IMR-90 (cell line): ENCODE measurements at regions not wholly inside any gene's neighbourhood (a gene's known extent, or its start where the extent isn't known, plus 50 kb on each side); places are given as distances from the start of the nearest gene placed in this dataset.

Source experiments
- BHLHE40 ChIP-seq: fragments of 150-350 bp; IDR thresholded peaks from 2 replicates; pipeline ENCODE4 v1.6.1; 2016; ENCODE audit warnings: mild to moderate bottlenecking, low read depth, low read length
- CEBPB ChIP-seq: IDR thresholded peaks from 2 replicates; pipeline ENCODE4 v1.6.1; 2012; ENCODE audit warnings: low read depth, low read length, improper control_type of control experiment
- FOS ChIP-seq: fragments of 150-350 bp; IDR thresholded peaks from 2 replicates; pipeline ENCODE4 v1.6.1; 2016; ENCODE audit warnings: low read depth, low read length
- MXI1 ChIP-seq: IDR thresholded peaks from 2 replicates; pipeline ENCODE4 v1.6.1; 2012; ENCODE audit warnings: low read depth, mild to moderate bottlenecking, low read length, moderate library complexity, borderline replicate concordance
- NFE2L2 ChIP-seq: fragments of 150-350 bp; IDR thresholded peaks from 2 replicates; pipeline ENCODE4 v1.6.1; 2016; ENCODE audit warnings: low read depth, mild to moderate bottlenecking, low read length
- POLR2A ChIP-seq: IDR thresholded peaks from 2 replicates; pipeline ENCODE4 v1.6.1; 2012; ENCODE audit warnings: mild to moderate bottlenecking, low read depth, low read length
- RAD21 ChIP-seq: IDR thresholded peaks from 2 replicates; pipeline ENCODE4 v1.6.1; 2012; ENCODE audit warnings: low read length, improper control_type of control experiment
- RCOR1 ChIP-seq: IDR thresholded peaks from 2 replicates; pipeline ENCODE4 v1.6.1; 2012; ENCODE audit warnings: mild to moderate bottlenecking, low read length, improper control_type of control experiment; ENCODE audit not compliant: insufficient replicate concordance
- RFX5 ChIP-seq: IDR thresholded peaks from 2 replicates; pipeline ENCODE4 v1.8.0; 2012; ENCODE audit warnings: low read depth, mild to moderate bottlenecking, low read length, moderate library complexity
- SMC3 ChIP-seq: fragments of 150-350 bp; IDR thresholded peaks from 2 replicates; pipeline ENCODE4 v1.6.1; 2016; ENCODE audit warnings: low read depth, mild to moderate bottlenecking, antibody characterized with exemption, low read length, moderate library complexity
- TF ChIP-seq, protein P1 (sequence below): conservative IDR thresholded peaks from 2 replicates; pipeline ENCODE4 v1.5.1; 2012; ENCODE audit warnings: mild to moderate bottlenecking, low read depth, low read length, improper control_type of control experiment
- TF ChIP-seq, protein P2 (sequence below): fragments of 150-350 bp; IDR thresholded peaks from 2 replicates; pipeline ENCODE4 v1.6.1; 2017; ENCODE audit warnings: mild to moderate bottlenecking, antibody characterized with exemption, low read length, low read depth
- TF ChIP-seq, protein P3 (sequence below): fragments of 150-350 bp; IDR thresholded peaks from 2 replicates; pipeline ENCODE4 v1.6.1; 2016; ENCODE audit warnings: low read depth, mild to moderate bottlenecking, low read length, moderate library complexity, borderline replicate concordance

DNA sequence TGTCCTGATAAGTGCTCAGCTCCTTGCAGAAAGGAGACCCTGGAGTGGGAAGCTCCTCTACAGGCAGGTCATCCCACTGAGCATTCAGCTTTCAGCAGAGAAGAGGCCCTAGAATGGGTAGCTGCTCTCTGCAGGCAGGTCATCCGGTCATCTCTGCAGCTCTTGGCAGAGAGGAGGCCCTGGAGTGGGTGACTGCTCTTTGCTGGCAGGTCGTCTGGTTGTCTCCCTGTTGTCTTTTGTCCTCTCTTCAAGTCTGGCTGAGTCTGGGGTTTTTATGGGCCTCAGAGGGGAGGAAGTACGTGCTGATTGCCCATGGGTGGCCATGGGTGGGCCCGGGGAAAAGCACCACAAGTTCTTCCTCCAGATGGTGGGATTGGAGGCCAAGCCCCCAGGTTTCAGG, 250.3 kb upstream of the EDNRB start:
- TF ChIP-seq, protein P1, sequence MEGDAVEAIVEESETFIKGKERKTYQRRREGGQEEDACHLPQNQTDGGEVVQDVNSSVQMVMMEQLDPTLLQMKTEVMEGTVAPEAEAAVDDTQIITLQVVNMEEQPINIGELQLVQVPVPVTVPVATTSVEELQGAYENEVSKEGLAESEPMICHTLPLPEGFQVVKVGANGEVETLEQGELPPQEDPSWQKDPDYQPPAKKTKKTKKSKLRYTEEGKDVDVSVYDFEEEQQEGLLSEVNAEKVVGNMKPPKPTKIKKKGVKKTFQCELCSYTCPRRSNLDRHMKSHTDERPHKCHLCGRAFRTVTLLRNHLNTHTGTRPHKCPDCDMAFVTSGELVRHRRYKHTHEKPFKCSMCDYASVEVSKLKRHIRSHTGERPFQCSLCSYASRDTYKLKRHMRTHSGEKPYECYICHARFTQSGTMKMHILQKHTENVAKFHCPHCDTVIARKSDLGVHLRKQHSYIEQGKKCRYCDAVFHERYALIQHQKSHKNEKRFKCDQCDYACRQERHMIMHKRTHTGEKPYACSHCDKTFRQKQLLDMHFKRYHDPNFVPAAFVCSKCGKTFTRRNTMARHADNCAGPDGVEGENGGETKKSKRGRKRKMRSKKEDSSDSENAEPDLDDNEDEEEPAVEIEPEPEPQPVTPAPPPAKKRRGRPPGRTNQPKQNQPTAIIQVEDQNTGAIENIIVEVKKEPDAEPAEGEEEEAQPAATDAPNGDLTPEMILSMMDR: no peak
- TF ChIP-seq BHLHE40 (no peak), POLR2A (no peak), CEBPB (no peak), RAD21 (no peak), SMC3 (no peak), FOS (no peak), RFX5 (no peak), RCOR1 (no peak), NFE2L2 (no peak), MXI1 (no peak)
- TF ChIP-seq, protein P2, sequence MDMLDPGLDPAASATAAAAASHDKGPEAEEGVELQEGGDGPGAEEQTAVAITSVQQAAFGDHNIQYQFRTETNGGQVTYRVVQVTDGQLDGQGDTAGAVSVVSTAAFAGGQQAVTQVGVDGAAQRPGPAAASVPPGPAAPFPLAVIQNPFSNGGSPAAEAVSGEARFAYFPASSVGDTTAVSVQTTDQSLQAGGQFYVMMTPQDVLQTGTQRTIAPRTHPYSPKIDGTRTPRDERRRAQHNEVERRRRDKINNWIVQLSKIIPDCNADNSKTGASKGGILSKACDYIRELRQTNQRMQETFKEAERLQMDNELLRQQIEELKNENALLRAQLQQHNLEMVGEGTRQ: no peak
- TF ChIP-seq, protein P3, sequence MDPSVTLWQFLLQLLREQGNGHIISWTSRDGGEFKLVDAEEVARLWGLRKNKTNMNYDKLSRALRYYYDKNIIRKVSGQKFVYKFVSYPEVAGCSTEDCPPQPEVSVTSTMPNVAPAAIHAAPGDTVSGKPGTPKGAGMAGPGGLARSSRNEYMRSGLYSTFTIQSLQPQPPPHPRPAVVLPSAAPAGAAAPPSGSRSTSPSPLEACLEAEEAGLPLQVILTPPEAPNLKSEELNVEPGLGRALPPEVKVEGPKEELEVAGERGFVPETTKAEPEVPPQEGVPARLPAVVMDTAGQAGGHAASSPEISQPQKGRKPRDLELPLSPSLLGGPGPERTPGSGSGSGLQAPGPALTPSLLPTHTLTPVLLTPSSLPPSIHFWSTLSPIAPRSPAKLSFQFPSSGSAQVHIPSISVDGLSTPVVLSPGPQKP: no peak
